Liver (tissue), 3 donors: ENCODE measurements at regions not wholly inside any gene's neighbourhood (a gene's known extent, or its start where the extent isn't known, plus 50 kb on each side); places are given as distances from the start of the nearest gene placed in this dataset.

Experiments used
- ATF3 ChIP-seq: IDR thresholded peaks from 2 replicates; pipeline ENCODE4 v1.6.1; 2016; ENCODE audit warnings: antibody characterized with exemption
- EGR1 ChIP-seq, 2 donors: IDR thresholded peaks; 2 replicates each; pipeline ENCODE4 v1.6.1; 2016 to 2018; ENCODE audit warnings: antibody characterized with exemption in 2 of 2, low read depth in 2 of 2
- HNF4G ChIP-seq: IDR thresholded peaks from 2 replicates; pipeline ENCODE4 v1.6.1; 2016; ENCODE audit warnings: antibody characterized with exemption
- RAD21 ChIP-seq, 2 donors: IDR thresholded peaks; 2 replicates each; pipeline ENCODE4 v1.6.1; 2016; ENCODE audit warnings: antibody characterized with exemption in 2 of 2, mild to moderate bottlenecking in 2 of 2
- REST ChIP-seq: IDR thresholded peaks from 2 replicates; pipeline ENCODE4 v1.6.1; 2016; ENCODE audit warnings: antibody characterized with exemption, mild to moderate bottlenecking
- RXRA ChIP-seq, 2 donors: IDR thresholded peaks; 2 replicates each; pipeline ENCODE4 v1.6.1; 2017 to 2018; ENCODE audit warnings: antibody characterized with exemption in 2 of 2, mild to moderate bottlenecking in 1 of 2
- YY1 ChIP-seq: IDR thresholded peaks from 2 replicates; pipeline ENCODE4 v1.6.1; 2016; ENCODE audit warnings: antibody characterized with exemption, mild to moderate bottlenecking
- TF ChIP-seq, protein P1 (sequence below): fragments of 150-350 bp; IDR thresholded peaks from 2 replicates; pipeline ENCODE4 v1.5.1; 2017; ENCODE audit warnings: improper control_type of control experiment, low read depth, low read length; ENCODE audit not compliant: missing input control
- TF ChIP-seq, protein P2 (sequence below): IDR thresholded peaks from 2 replicates; pipeline ENCODE4 v1.6.1; 2016; ENCODE audit warnings: antibody characterized with exemption
- donor health status: healthy.
- donor health status: healthy.

DNA sequence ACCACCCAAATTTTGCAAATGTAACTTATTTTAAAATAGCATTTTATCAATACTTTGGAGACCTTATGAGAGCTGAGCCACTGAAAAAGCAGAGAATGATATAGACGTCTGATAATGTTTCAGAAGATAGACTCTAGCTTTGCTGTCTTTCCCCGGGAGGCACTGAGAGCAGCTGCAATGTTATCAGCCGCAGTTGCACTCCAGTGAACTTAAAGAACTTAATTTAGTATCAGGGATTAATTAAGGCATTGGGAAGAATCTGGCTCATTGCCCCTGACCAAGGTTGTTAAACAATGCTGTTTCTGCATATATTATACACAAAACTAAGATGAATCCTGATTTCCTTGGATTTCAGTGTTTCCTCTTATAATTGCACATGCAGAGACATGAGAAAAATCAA lies 75.7 kb upstream of the SGCG start:
- TF ChIP-seq, protein P1, sequence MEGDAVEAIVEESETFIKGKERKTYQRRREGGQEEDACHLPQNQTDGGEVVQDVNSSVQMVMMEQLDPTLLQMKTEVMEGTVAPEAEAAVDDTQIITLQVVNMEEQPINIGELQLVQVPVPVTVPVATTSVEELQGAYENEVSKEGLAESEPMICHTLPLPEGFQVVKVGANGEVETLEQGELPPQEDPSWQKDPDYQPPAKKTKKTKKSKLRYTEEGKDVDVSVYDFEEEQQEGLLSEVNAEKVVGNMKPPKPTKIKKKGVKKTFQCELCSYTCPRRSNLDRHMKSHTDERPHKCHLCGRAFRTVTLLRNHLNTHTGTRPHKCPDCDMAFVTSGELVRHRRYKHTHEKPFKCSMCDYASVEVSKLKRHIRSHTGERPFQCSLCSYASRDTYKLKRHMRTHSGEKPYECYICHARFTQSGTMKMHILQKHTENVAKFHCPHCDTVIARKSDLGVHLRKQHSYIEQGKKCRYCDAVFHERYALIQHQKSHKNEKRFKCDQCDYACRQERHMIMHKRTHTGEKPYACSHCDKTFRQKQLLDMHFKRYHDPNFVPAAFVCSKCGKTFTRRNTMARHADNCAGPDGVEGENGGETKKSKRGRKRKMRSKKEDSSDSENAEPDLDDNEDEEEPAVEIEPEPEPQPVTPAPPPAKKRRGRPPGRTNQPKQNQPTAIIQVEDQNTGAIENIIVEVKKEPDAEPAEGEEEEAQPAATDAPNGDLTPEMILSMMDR: no peak
- no peak for TF ChIP-seq EGR1 (IDR thresholded peaks at IDR 0.05; ENCODE audit: low read depth in 2 of 2)
- TF ChIP-seq REST: no peak
- TF ChIP-seq HNF4G: no peak
- TF ChIP-seq ATF3: no peak
- TF ChIP-seq RXRA (IDR thresholded peaks at IDR 0.05): no peak
- TF ChIP-seq YY1: no peak
- TF ChIP-seq RAD21 (IDR thresholded peaks at IDR 0.05): no peak
- TF ChIP-seq, protein P2, sequence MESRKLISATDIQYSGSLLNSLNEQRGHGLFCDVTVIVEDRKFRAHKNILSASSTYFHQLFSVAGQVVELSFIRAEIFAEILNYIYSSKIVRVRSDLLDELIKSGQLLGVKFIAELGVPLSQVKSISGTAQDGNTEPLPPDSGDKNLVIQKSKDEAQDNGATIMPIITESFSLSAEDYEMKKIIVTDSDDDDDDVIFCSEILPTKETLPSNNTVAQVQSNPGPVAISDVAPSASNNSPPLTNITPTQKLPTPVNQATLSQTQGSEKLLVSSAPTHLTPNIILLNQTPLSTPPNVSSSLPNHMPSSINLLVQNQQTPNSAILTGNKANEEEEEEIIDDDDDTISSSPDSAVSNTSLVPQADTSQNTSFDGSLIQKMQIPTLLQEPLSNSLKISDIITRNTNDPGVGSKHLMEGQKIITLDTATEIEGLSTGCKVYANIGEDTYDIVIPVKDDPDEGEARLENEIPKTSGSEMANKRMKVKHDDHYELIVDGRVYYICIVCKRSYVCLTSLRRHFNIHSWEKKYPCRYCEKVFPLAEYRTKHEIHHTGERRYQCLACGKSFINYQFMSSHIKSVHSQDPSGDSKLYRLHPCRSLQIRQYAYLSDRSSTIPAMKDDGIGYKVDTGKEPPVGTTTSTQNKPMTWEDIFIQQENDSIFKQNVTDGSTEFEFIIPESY: no peak
